H1 (cell line): ENCODE measurements at regions not wholly inside any gene's neighbourhood (a gene's known extent, or its start where the extent isn't known, plus 50 kb on each side); places are given as distances from the start of the nearest gene placed in this dataset.

Experiments used
- CTCF ChIA-PET: fragments of 300-600 bp; sonication (Branson Sonifier 250); formaldehyde crosslinking; loops from one replicate; lab custom pipeline; 2021; ENCODE audit not compliant: partially characterized antibody; lab: Charles Lee
- POLR2A ChIA-PET: fragments of 300-600 bp; sonication (Branson Sonifier 250); formaldehyde crosslinking; loops from one replicate; lab custom pipeline; 2021; ENCODE audit warnings: inconsistent platforms; ENCODE audit not compliant: partially characterized antibody; lab: Charles Lee
- DNase-seq, 2 experiments: peaks; one replicate each; pipeline versions ENCODE4 v3.0.0 to v3.0.0-alpha.2; 2010 to 2022; ENCODE audit warnings: low spot score in 2 of 2, low read depth in 1 of 2, mixed read lengths in 1 of 2
- FAIRE-seq: peaks from 2 replicates; lab custom pipeline; 2011; peaks lifted over from hg19 to GRCh38; lab: Jason Lieb, UNC
- H2AFZ ChIP-seq: 2 replicates; pipeline ENCODE4 v1.8.1; 2012; ENCODE audit warnings: low read length, inconsistent platforms
- H2AK5ac ChIP-seq: 2 replicates; pipeline ENCODE4 v1.6.1; 2013; ENCODE audit warnings: low read depth, low read length
- H2BK120ac ChIP-seq: replicated peaks from 2 replicates; pipeline ENCODE3; 2013; ENCODE audit warnings: low read depth, low read length, inconsistent platforms
- H2BK12ac ChIP-seq: 2 replicates; pipeline ENCODE4 v1.6.1; 2013; ENCODE audit warnings: low read depth, low read length
- H2BK15ac ChIP-seq: 2 replicates; pipeline ENCODE4 v1.6.1; 2013; ENCODE audit warnings: low read length
- H2BK20ac ChIP-seq: 2 replicates; pipeline ENCODE4 v1.6.1; 2013; ENCODE audit warnings: low read length
- H2BK5ac ChIP-seq: 2 replicates; pipeline ENCODE4 v1.6.1; 2013; ENCODE audit warnings: low read depth, low read length
- H3K14ac ChIP-seq: 2 replicates; pipeline ENCODE4 v1.6.1; 2013; ENCODE audit warnings: inconsistent platforms; ENCODE audit not compliant: insufficient read length
- H3K18ac ChIP-seq: 2 replicates; pipeline ENCODE4 v1.6.1; 2013; ENCODE audit warnings: low read length; ENCODE audit errors: extremely low read depth
- H3K23ac ChIP-seq: 2 replicates; pipeline ENCODE4 v1.6.1; 2013; ENCODE audit warnings: inconsistent platforms; ENCODE audit not compliant: insufficient read length
- H3K23me2 ChIP-seq: 2 replicates; pipeline ENCODE4 v1.6.1; 2013; ENCODE audit warnings: low read depth, low read length
- H3K27ac ChIP-seq: 2 replicates; pipeline ENCODE4 v1.6.1; 2011; ENCODE audit warnings: low read depth, low read length, inconsistent platforms
- H3K27me3 ChIP-seq, 4 experiments: replicated peaks in 1 of 4; 1 replicate in 1 of 4; 2 replicates in 3 of 4; pipeline versions ENCODE4 v1.6.1 to v1.8.1; 2011 to 2013; ENCODE audit warnings: low read length in 3 of 4, mild to moderate bottlenecking in 3 of 4, inconsistent platforms in 2 of 4, mixed read lengths in 2 of 4, moderate library complexity in 1 of 4; ENCODE audit not compliant: control insufficient read depth in 3 of 4, insufficient read depth in 3 of 4; ENCODE audit errors: extremely low read depth in 1 of 4
- H3K36me3 ChIP-seq, 4 experiments: 2 replicates each; pipeline versions ENCODE4 v1.6.1 to v1.8.1; 2011 to 2013; ENCODE audit warnings: mild to moderate bottlenecking in 4 of 4, low read length in 3 of 4, moderate library complexity in 2 of 4, control low read depth in 1 of 4, inconsistent platforms in 1 of 4; ENCODE audit not compliant: insufficient read depth in 4 of 4, control insufficient read depth in 2 of 4
- H3K4ac ChIP-seq: replicated peaks from 2 replicates; pipeline ENCODE3; 2013; ENCODE audit warnings: low read length, low read depth, mixed read lengths, inconsistent platforms; ENCODE audit not compliant: insufficient read length
- H3K4me1 ChIP-seq, 4 experiments: replicated peaks in 1 of 4; 1 replicate in 1 of 4; 2 replicates in 3 of 4; pipeline versions ENCODE4 v1.6.1 to v1.8.1; 2011 to 2013; ENCODE audit warnings: low read length in 3 of 4, inconsistent platforms in 2 of 4, mixed read lengths in 1 of 4; ENCODE audit not compliant: insufficient read depth in 4 of 4, control insufficient read depth in 3 of 4
- H3K4me2 ChIP-seq, 2 experiments: 2 replicates each; pipeline versions ENCODE4 v1.6.1 to v1.8.1; 2011 to 2013; ENCODE audit warnings: low read depth in 2 of 2, low read length in 2 of 2, control low read depth in 1 of 2, inconsistent platforms in 1 of 2, mild to moderate bottlenecking in 1 of 2; ENCODE audit not compliant: insufficient read depth in 1 of 2
- H3K4me3 ChIP-seq, 4 experiments: fragments of 200-600, 300-600 bp in 1 of 4; sonication (generic), shearing (Covaris generic), sonication (Bioruptor Twin) in 1 of 4; 2 replicates each; pipeline versions ENCODE4 v1.5.1 to v1.8.1; 2011 to 2016; ENCODE audit warnings: low read length in 4 of 4, low read depth in 3 of 4, control low read depth in 2 of 4, inconsistent platforms in 2 of 4, mild to moderate bottlenecking in 2 of 4, mixed read lengths in 1 of 4, moderate library complexity in 1 of 4; ENCODE audit not compliant: insufficient read depth in 2 of 4; ENCODE audit errors: extremely low read depth in 1 of 4
- H3K56ac ChIP-seq: replicated peaks from 2 replicates; pipeline ENCODE3; 2013; ENCODE audit warnings: low read depth, mild to moderate bottlenecking, mixed read lengths, low read length, inconsistent platforms; ENCODE audit not compliant: insufficient read length
- H3K79me1 ChIP-seq: 2 replicates; pipeline ENCODE4 v1.6.1; 2013; ENCODE audit warnings: low read depth, low read length, control low read depth
- H3K79me2 ChIP-seq, 2 experiments: 2 replicates each; pipeline versions ENCODE4 v1.6.1 to v1.8.1; 2012 to 2013; ENCODE audit warnings: low read length in 2 of 2, mild to moderate bottlenecking in 2 of 2, inconsistent platforms in 1 of 2; ENCODE audit not compliant: insufficient read depth in 2 of 2, control insufficient read depth in 1 of 2
- H3K9ac ChIP-seq, 4 experiments: replicated peaks in 1 of 4; 1 replicate in 1 of 4; 2 replicates in 3 of 4; pipeline versions ENCODE4 v1.6.1 to v1.8.1; 2011 to 2013; ENCODE audit warnings: low read depth in 3 of 4, low read length in 3 of 4, control low read depth in 2 of 4, mild to moderate bottlenecking in 2 of 4, moderate library complexity in 2 of 4, inconsistent platforms in 1 of 4; ENCODE audit errors: extremely low read depth in 1 of 4
- H3K9me3 ChIP-seq, 2 experiments: 2 replicates each; pipeline versions ENCODE4 v1.6.1 to v1.8.1; 2012 to 2013; ENCODE audit warnings: mild to moderate bottlenecking in 2 of 2, moderate library complexity in 2 of 2, control low read depth in 1 of 2, inconsistent platforms in 1 of 2, low read depth in 1 of 2, low read length in 1 of 2, mixed read lengths in 1 of 2; ENCODE audit not compliant: insufficient read depth in 2 of 2
- H4K20me1 ChIP-seq, 2 experiments: replicated peaks in 1 of 2; 2 replicates each; pipeline versions ENCODE3 to v1.8.1; 2011 to 2013; ENCODE audit warnings: inconsistent platforms in 2 of 2, low read length in 2 of 2, mild to moderate bottlenecking in 1 of 2; ENCODE audit not compliant: insufficient read depth in 2 of 2, control insufficient read depth in 1 of 2
- H4K5ac ChIP-seq: 2 replicates; pipeline ENCODE4 v1.6.1; 2013; ENCODE audit warnings: low read length, low read depth, mixed read lengths, inconsistent platforms; ENCODE audit not compliant: insufficient read length
- H4K8ac ChIP-seq: 2 replicates; pipeline ENCODE4 v1.8.0; 2013; ENCODE audit warnings: mild to moderate bottlenecking, moderate library complexity, low read length, inconsistent platforms; ENCODE audit not compliant: insufficient read depth; ENCODE audit errors: extremely low read depth
- H4K91ac ChIP-seq: replicated peaks from 2 replicates; pipeline ENCODE3; 2013; ENCODE audit warnings: low read length, mixed read lengths, inconsistent platforms; ENCODE audit not compliant: insufficient read length
- CEBPB ChIP-seq: IDR thresholded peaks from 2 replicates; pipeline ENCODE4 v1.6.1; 2012; ENCODE audit warnings: low read depth, low read length
- EZH2 ChIP-seq: fragments of 200-600 bp; sonication (generic); IDR thresholded peaks from 2 replicates; pipeline ENCODE4 v1.7.1; 2012; ENCODE audit warnings: low read depth, mild to moderate bottlenecking, moderate library complexity, low read length, inconsistent platforms; ENCODE audit not compliant: severe bottlenecking
- SIRT6 ChIP-seq: IDR thresholded peaks from one replicate; pipeline ENCODE4 v1.7.1; 2012; ENCODE audit warnings: low read length, inconsistent platforms
- SIX5 ChIP-seq: IDR thresholded peaks from 2 replicates; pipeline ENCODE4 v1.6.1; 2011; ENCODE audit warnings: mild to moderate bottlenecking, low read depth, low read length
- TEAD4 ChIP-seq: IDR thresholded peaks from 2 replicates; pipeline ENCODE4 v1.6.1; 2012; ENCODE audit warnings: low read depth, low read length, inconsistent platforms, mixed read lengths
- WGBS, 2 experiments: shearing (Covaris generic) in 1 of 2; methylation state at CpG; one replicate each; pipeline versions ENCODE4 v1.1.6 to v1.1.7; 2013 to 2015; ENCODE audit warnings: low lambda C conversion rate in 2 of 2, mixed read lengths in 2 of 2, inconsistent platforms in 1 of 2, low coverage in 1 of 2, missing lambda C conversion rate in 1 of 2; ENCODE audit not compliant: insufficient replicate concordance in 2 of 2, insufficient coverage in 1 of 2, insufficient read length in 1 of 2; ENCODE audit errors: extremely low coverage in 1 of 2, missing lambda C conversion rate in 1 of 2; 5-methylcytosine and 5-hydroxymethylcytosine counted together

DNA sequence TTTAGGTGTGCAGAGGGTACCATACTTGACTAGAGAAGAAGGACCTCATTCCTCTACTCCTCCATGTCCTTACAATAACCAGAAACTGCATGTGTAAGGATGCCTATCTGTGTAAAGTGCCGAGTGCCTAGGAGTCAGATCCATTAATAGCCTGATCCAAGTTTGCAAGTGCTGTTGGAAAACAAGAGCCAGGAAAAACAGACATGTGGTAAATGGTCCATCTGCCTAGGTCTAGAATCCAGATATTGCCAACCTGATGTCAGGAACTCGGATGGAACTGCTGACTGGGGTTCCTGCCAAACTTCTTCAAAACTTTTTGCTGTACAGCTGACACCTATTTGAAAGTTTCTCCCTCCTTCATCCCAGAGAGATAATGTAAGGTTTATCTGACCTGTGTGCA lies 239.4 kb upstream of the CAMK1G start:
- POLR2A ChIA-PET: no interaction called here
- Histone ChIP-seq H3K4me3 (no peak overlapping the region), H3K18ac (no peak overlapping the region), H4K5ac (no peak overlapping the region), H3K27me3 (no peaks in the 10 kb centered on the region), H3K4me1 (no peaks in the 10 kb centered on the region; a peak in 1 of 7 replicates), H3K23me2 (no peaks in the 10 kb centered on the region), H3K14ac (no peak overlapping the region), H2AFZ (no peak overlapping the region), H3K79me2 (no peaks in the 10 kb centered on the region), H2BK5ac (no peak overlapping the region), H3K23ac (no peak overlapping the region), H2BK12ac (no peak overlapping the region), H4K8ac (no peak overlapping the region), H3K4me2 (no peak overlapping the region), H3K79me1 (no peaks in the 10 kb centered on the region), H2BK15ac (no peak overlapping the region), H2BK120ac (no peak overlapping the region), H3K27ac (no peak overlapping the region), H2BK20ac (no peak overlapping the region), H3K56ac (no peak overlapping the region), H2AK5ac (no peak overlapping the region), H4K20me1 (no peaks in the 10 kb centered on the region), H3K36me3 (no peaks in the 10 kb centered on the region), H3K9me3 (no peaks in the 10 kb centered on the region), H3K9ac (no peak overlapping the region), H3K4ac (no peak overlapping the region), H4K91ac (no peak overlapping the region)
- no peak for DNase-seq
- no peak for FAIRE-seq
- TF ChIP-seq SIRT6 (no peak), SIX5 (no peak), EZH2 (no peak), TEAD4 (no peak), CEBPB (no peak)
- CTCF ChIA-PET: interaction anchor here (1.0 to 9.9 kb wide), 5 partner anchors 9 to 232 kb away, joined by 3 to 79 read pairs (median 4); no protein-coding TSS in a partner anchor
- 84% methylated on average over 2 of the region's 2 CpGs; no CpG with 5 or more reads in 1 of the 2 experiments for WGBS, 2 experiments
